KMS-11 (cell line): ENCODE measurements at regions not wholly inside any gene's neighbourhood (a gene's known extent, or its start where the extent isn't known, plus 50 kb on each side); places are given as distances from the start of the nearest gene placed in this dataset.

ENCODE experiments used
- H2AFZ ChIP-seq: fragments of 200-600 bp; sonication (generic); 2 replicates; pipeline ENCODE4 v1.6.1; 2016; ENCODE audit warnings: antibody characterized with exemption, mixed run types, low read depth
- H3K27ac ChIP-seq: fragments of 200-600 bp; sonication (generic); 2 replicates; pipeline ENCODE4 v1.6.1; 2016; ENCODE audit warnings: mild to moderate bottlenecking, mixed run types
- H3K27me3 ChIP-seq: fragments of 200-600 bp; sonication (generic); 2 replicates; pipeline ENCODE4 v1.6.1; 2017; ENCODE audit warnings: mild to moderate bottlenecking, low read depth, mixed run types, moderate library complexity; ENCODE audit not compliant: insufficient read depth
- H3K36me3 ChIP-seq: fragments of 200-600 bp; sonication (generic); 2 replicates; pipeline ENCODE4 v1.6.1; 2017; ENCODE audit warnings: mild to moderate bottlenecking, mixed run types; ENCODE audit not compliant: insufficient read depth
- H3K4me1 ChIP-seq: fragments of 200-600 bp; sonication (generic); 2 replicates; pipeline ENCODE4 v1.6.1; 2016; ENCODE audit warnings: mild to moderate bottlenecking, low read depth, mixed run types; ENCODE audit not compliant: poor library complexity, severe bottlenecking
- H3K4me2 ChIP-seq: fragments of 200-600 bp; sonication (generic); 2 replicates; pipeline ENCODE4 v1.7.0; 2016; ENCODE audit warnings: mild to moderate bottlenecking, mixed run types
- H3K4me3 ChIP-seq: fragments of 200-600 bp; sonication (generic); IDR thresholded peaks from 2 replicates; pipeline ENCODE4 v1.6.1; 2017; ENCODE audit warnings: low read depth, low read length, mixed read lengths; ENCODE audit not compliant: insufficient read depth
- H3K79me2 ChIP-seq: fragments of 200-600 bp; sonication (generic); 2 replicates; pipeline ENCODE4 v1.6.1; 2016; ENCODE audit warnings: low read depth, mixed run types; ENCODE audit not compliant: insufficient read depth
- H3K9ac ChIP-seq: fragments of 200-600 bp; sonication (generic); 2 replicates; pipeline ENCODE4 v1.6.1; 2016; ENCODE audit warnings: mild to moderate bottlenecking, mixed run types
- H4K20me1 ChIP-seq: fragments of 200-600 bp; sonication (generic); 2 replicates; pipeline ENCODE4 v1.6.1; 2016; ENCODE audit warnings: mild to moderate bottlenecking, mixed run types; ENCODE audit not compliant: insufficient read depth
- TF ChIP-seq, protein P1 (sequence below): fragments of 200-600 bp; sonication (generic); conservative IDR thresholded peaks from 2 replicates; pipeline ENCODE4 v1.6.1; 2017; ENCODE audit warnings: low read depth, mild to moderate bottlenecking, antibody characterized with exemption, low read length, moderate library complexity, mixed read lengths

DNA sequence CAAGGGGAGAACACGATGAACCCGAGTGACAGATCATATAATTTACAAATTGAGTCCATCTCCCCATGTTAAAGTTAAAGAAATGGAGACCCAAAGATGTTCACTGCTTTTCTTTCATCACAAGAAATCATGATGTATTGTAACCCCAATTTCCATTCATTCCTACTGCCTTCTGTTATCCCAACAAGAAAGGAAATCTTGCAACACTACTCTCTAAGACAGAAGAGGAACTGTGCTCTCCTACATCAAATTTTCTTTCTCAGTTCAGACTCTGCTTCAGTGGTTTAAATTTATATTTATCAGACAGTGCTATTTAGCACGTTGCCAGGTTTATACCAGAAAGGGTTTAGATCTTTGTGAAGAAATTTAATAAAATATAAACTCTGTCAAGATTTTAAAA, 83.8 kb upstream of the RASA1 start:
- TF ChIP-seq, protein P1, sequence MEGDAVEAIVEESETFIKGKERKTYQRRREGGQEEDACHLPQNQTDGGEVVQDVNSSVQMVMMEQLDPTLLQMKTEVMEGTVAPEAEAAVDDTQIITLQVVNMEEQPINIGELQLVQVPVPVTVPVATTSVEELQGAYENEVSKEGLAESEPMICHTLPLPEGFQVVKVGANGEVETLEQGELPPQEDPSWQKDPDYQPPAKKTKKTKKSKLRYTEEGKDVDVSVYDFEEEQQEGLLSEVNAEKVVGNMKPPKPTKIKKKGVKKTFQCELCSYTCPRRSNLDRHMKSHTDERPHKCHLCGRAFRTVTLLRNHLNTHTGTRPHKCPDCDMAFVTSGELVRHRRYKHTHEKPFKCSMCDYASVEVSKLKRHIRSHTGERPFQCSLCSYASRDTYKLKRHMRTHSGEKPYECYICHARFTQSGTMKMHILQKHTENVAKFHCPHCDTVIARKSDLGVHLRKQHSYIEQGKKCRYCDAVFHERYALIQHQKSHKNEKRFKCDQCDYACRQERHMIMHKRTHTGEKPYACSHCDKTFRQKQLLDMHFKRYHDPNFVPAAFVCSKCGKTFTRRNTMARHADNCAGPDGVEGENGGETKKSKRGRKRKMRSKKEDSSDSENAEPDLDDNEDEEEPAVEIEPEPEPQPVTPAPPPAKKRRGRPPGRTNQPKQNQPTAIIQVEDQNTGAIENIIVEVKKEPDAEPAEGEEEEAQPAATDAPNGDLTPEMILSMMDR = no peak
- H3K27me3 ChIP-seq = no peaks in the 10 kb centered on the region
- H3K79me2 ChIP-seq = no peaks in the 10 kb centered on the region
- no peaks in the 10 kb centered on the region for H3K36me3 ChIP-seq
- H3K4me1 ChIP-seq = no peaks in the 10 kb centered on the region
- no peaks in the 10 kb centered on the region for H4K20me1 ChIP-seq
- no peak overlapping the region for H2AFZ ChIP-seq
- H3K4me2 ChIP-seq = no peak overlapping the region
- H3K27ac ChIP-seq = no peak overlapping the region
- no peak overlapping the region for H3K4me3 ChIP-seq
- no peak overlapping the region for H3K9ac ChIP-seq

DNA sequence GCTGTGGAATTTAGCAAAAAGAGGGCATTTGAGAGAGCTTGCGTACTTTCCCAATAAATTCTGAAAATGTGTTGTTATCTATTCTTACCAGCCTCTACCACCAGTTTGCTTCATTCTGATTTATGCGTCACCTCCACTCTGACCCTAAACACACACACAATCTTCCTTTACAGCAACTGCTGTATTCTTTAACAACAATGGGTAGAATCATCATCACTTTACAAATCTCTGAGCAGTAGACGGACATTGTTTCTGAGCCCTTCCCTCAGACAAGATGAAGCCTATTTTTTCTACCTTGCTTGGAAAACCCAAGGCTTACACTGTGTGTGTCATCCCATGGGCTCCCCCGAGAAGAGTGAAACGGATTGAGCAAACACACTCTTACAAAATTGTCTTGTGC, 83.1 kb upstream of the RASA1 start:
- Histone ChIP-seq H3K4me1 (no peaks in the 10 kb centered on the region), H2AFZ (no peak overlapping the region), H3K27me3 (no peaks in the 10 kb centered on the region), H3K4me3 (no peak overlapping the region), H3K79me2 (no peaks in the 10 kb centered on the region), H3K9ac (no peak overlapping the region), H3K36me3 (no peaks in the 10 kb centered on the region), H3K4me2 (no peak overlapping the region), H4K20me1 (no peaks in the 10 kb centered on the region), H3K27ac (no peak overlapping the region)
- TF ChIP-seq, protein P1 = no peak

DNA sequence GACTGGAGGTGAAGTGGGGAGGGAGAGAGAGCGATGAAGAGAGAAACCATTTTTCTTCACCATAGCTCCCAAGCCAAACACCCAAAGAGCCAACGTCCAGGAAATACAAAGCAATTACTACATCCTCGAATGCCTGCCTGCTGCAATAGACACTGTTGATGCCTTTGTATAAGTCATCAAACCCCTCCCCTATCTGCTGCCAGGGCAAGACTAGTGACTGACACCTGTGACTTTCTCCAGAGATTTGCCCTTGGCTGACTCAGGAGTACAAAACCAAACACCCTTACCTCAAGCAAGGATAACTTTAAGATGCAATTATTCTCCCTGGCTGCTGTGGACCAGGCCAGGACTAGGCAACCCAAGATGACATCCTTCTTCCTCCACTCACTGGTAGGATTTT, 81.8 kb upstream of the RASA1 start:
- H3K27me3 ChIP-seq = no peaks in the 10 kb centered on the region
- no peak overlapping the region for H3K9ac ChIP-seq
- H2AFZ ChIP-seq = no peak overlapping the region
- no peaks in the 10 kb centered on the region for H3K4me1 ChIP-seq
- H3K79me2 ChIP-seq = no peaks in the 10 kb centered on the region
- TF ChIP-seq, protein P1 = no peak
- no peaks in the 10 kb centered on the region for H3K36me3 ChIP-seq
- H4K20me1 ChIP-seq = no peaks in the 10 kb centered on the region
- no peak overlapping the region for H3K27ac ChIP-seq
- H3K4me3 ChIP-seq = no peak overlapping the region
- no peak overlapping the region for H3K4me2 ChIP-seq

DNA sequence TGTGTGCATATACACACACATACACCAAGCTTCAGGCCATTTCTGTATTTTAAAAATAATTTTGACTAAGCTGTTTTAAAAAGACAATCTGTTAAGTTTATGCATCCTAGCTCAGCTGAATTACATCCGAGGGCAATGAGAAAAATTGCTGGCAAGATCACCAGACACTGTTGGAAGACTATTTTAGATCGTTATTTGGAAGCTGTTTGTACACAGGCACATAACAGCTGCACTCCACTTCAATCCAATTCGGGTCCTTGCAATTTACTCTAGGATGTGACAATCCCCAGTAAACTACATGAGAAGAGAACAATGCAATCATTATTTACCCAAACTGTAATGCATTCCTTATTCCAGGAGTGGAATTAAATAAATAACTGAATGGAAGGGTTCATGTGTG, 79.3 kb upstream of the RASA1 start:
- H3K4me1 ChIP-seq = no peaks in the 10 kb centered on the region
- H3K27ac ChIP-seq = no peak overlapping the region
- H3K4me2 ChIP-seq = no peak overlapping the region
- H3K9ac ChIP-seq = no peak overlapping the region
- TF ChIP-seq, protein P1 = no peak
- no peaks in the 10 kb centered on the region for H3K27me3 ChIP-seq
- H3K79me2 ChIP-seq = no peaks in the 10 kb centered on the region
- H3K4me3 ChIP-seq = no peak overlapping the region
- H2AFZ ChIP-seq = no peak overlapping the region
- no peaks in the 10 kb centered on the region for H3K36me3 ChIP-seq
- H4K20me1 ChIP-seq = no peaks in the 10 kb centered on the region

DNA sequence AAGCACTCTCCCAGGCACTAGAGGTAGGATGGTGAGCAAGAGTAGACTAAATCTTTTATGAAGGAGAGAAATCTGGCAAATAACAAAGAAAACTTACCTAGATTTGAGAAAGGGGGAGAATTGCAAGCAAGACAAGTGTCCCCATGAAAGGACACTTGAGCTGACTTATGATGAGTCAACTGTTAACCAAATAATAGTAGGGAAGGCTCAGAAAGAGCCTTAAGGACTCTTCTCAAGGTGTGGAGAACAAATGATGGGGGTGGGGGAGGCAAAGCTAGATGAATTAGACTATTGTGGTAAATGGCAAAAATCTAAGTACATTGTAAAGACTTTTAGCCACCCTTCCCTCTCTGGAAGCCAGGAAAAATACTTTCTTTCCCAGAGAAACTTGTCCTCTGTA, 77.6 kb upstream of the RASA1 start:
- H3K36me3 ChIP-seq = no peaks in the 10 kb centered on the region
- no peak overlapping the region for H3K9ac ChIP-seq
- no peak overlapping the region for H3K27ac ChIP-seq
- no peak overlapping the region for H2AFZ ChIP-seq
- no peaks in the 10 kb centered on the region for H3K27me3 ChIP-seq
- H3K4me2 ChIP-seq = no peak overlapping the region
- TF ChIP-seq, protein P1 = no peak
- H3K4me3 ChIP-seq = no peak overlapping the region
- H4K20me1 ChIP-seq = no peaks in the 10 kb centered on the region
- H3K4me1 ChIP-seq = no peaks in the 10 kb centered on the region
- H3K79me2 ChIP-seq = no peaks in the 10 kb centered on the region
